ENCODE measurements at regions not wholly inside any gene's neighbourhood (a gene's known extent, or its start where the extent isn't known, plus 50 kb on each side); places are given as distances from the start of the nearest gene placed in this dataset.

DNA sequence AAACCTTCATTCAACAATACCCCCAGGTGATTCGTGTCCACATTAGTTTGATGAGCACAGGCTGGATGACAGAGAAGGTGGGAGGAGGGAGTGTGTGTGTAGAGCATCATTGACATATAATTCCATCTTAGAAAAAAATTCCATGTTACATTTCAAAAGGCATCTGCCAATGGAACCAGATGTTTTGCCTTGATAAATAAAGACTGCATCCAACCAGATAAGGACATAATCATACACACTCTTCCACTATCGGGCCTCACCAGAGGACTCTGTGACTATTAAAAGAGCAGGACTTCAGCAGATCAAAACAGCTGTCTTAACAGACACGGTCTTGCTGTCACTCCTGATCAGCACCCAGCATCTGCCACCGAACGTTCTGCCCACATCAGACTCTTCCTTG is 96.4 kb upstream of the SPIN1 start:
- TF ChIP-seq, protein P1, sequence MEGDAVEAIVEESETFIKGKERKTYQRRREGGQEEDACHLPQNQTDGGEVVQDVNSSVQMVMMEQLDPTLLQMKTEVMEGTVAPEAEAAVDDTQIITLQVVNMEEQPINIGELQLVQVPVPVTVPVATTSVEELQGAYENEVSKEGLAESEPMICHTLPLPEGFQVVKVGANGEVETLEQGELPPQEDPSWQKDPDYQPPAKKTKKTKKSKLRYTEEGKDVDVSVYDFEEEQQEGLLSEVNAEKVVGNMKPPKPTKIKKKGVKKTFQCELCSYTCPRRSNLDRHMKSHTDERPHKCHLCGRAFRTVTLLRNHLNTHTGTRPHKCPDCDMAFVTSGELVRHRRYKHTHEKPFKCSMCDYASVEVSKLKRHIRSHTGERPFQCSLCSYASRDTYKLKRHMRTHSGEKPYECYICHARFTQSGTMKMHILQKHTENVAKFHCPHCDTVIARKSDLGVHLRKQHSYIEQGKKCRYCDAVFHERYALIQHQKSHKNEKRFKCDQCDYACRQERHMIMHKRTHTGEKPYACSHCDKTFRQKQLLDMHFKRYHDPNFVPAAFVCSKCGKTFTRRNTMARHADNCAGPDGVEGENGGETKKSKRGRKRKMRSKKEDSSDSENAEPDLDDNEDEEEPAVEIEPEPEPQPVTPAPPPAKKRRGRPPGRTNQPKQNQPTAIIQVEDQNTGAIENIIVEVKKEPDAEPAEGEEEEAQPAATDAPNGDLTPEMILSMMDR (IDR thresholded peaks at IDR 0.05): no peak

DNA sequence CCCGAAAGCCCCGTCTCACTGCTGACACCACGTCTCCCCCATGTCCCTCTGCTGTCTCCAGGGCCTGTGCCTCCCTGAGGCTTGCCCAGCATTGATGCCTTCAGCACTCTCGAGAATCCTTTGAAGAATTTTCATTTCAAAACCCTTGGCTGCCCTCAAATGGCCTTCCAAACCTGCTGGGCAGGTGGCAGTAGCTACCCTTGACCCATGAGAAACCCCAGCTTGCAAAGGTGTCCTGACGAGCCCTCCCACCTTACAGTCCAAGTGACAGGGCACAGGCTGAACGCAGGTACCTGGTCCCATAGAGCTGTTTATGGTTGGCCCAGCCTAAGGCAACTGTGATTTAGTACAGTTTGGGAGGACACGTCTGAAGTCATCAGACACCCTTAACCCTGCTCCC is 97.2 kb upstream of the SPIN1 start:
- intact Hi-C loops (cut with DNase I, micrococcal nuclease): no loop called here
- Histone ChIP-seq H3K36me3 (ENCODE audit: low read depth) (no peaks in the 10 kb centered on the region), H3K4me1 (ENCODE audit: low read depth) (no peaks in the 10 kb centered on the region), H3K9me3 (no peaks in the 10 kb centered on the region), H3K4me3 (no peak overlapping the region)
- DNase-seq: no peak
- TF ChIP-seq, protein P1 (IDR thresholded peaks at IDR 0.05): no peak
- no peak for ATAC-seq

More for the DNA sequence above, 96.4 kb upstream of the SPIN1 start:
- Histone ChIP-seq H3K9me3 (no peaks in the 10 kb centered on the region), H3K36me3 (ENCODE audit: low read depth) (no peaks in the 10 kb centered on the region), H3K4me1 (ENCODE audit: low read depth) (no peaks in the 10 kb centered on the region), H3K4me3 (no peak overlapping the region)
- DNase-seq (no peak), ATAC-seq (no peak)
- intact Hi-C loops (cut with DNase I, micrococcal nuclease): no loop called here

DNA sequence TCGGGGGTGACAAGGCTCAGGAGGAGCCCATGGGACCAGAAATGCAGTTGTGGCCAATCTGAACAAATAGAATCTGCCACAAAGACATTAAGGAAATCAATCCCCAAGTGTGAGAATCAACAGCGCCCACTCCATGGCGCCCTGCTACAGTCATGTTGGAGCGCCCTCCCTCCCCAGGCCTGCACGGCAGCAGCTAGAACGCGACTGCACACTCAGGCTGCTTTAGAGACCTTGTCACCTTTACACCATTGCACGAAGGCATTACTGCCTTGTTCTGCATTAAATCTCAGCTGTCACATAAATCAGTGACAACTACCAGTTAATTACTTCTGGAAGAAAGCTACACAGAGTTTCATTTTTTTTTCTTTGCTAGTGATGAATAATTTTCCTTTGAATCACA is 98.7 kb upstream of the SPIN1 start:
- Histone ChIP-seq H3K36me3 (ENCODE audit: low read depth) (no peaks in the 10 kb centered on the region), H3K9me3 (no peaks in the 10 kb centered on the region), H3K4me1 (ENCODE audit: low read depth) (no peaks in the 10 kb centered on the region), H3K4me3 (no peak overlapping the region)
- intact Hi-C loops (cut with DNase I, micrococcal nuclease): no loop called here
- ATAC-seq (no peak), DNase-seq (no peak)
- TF ChIP-seq, protein P1 (IDR thresholded peaks at IDR 0.05): no peak

DNA sequence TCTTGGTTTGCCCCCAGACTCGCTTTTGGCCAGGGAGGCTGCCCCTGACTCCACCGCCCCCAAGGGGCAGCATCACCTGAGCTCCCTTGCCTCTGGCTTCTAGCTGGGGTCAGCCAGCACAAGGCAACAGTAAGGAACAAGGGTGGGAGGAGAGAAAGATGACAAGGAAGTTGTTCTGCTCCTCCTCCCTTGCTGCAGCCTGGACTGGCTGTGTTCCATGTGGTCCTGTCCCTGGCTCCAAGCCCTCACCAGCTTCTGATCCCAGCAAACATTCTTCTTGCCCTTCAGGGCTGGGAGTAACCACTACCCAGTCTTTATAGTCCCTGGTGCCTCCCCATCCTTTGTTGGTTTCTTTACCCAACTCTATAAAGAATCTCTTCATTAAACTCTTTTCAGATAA is 100.3 kb upstream of the SPIN1 start:
- intact Hi-C loops (cut with DNase I, micrococcal nuclease): no loop called here
- no peak for ATAC-seq

DNA sequence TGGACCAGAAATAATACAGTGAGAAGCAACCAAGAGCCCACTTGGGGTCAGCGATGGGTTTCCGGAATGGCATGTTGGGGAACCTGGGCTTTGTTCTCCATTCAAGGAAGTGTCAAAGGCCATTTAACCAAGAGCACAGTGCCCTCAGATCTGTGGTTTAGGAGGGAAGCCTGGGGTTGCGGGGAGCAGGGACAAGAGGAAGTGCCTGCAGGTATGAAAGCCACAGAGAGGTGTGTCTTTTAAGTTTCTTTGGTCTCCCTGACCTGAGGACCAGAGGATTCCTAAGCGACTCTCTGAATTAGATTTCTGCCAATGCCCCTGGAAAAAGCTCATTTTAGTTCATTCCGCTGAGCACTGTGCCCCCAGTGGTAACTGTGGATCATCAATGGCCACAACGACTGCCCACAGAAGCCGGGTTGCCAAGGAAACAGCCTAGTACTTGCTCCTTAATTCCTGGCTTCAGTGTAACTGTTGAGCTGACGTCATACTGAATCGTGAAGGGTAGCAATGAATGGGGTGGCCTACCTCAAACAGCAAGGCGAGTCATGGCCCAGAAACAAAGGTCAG is 107.3 kb upstream of the SPIN1 start:
- TF ChIP-seq, protein P1 (IDR thresholded peaks at IDR 0.05): no peak
- H3K4me3 ChIP-seq: no peak overlapping the region
- ATAC-seq (no peak), DNase-seq (no peak)
- no peaks in the 10 kb centered on the region for H3K36me3 ChIP-seq (ENCODE audit: low read depth)
- intact Hi-C loops (cut with DNase I, micrococcal nuclease): no loop called here
- no peaks in the 10 kb centered on the region for H3K9me3 ChIP-seq
- no peaks in the 10 kb centered on the region for H3K4me1 ChIP-seq (ENCODE audit: low read depth)

More for the DNA sequence above, 100.3 kb upstream of the SPIN1 start:
- no peak for DNase-seq
- TF ChIP-seq, protein P1 (IDR thresholded peaks at IDR 0.05): no peak
- Histone ChIP-seq H3K36me3 (ENCODE audit: low read depth) (no peaks in the 10 kb centered on the region), H3K9me3 (no peaks in the 10 kb centered on the region), H3K4me1 (ENCODE audit: low read depth) (no peaks in the 10 kb centered on the region), H3K4me3 (no peak overlapping the region)

DNA sequence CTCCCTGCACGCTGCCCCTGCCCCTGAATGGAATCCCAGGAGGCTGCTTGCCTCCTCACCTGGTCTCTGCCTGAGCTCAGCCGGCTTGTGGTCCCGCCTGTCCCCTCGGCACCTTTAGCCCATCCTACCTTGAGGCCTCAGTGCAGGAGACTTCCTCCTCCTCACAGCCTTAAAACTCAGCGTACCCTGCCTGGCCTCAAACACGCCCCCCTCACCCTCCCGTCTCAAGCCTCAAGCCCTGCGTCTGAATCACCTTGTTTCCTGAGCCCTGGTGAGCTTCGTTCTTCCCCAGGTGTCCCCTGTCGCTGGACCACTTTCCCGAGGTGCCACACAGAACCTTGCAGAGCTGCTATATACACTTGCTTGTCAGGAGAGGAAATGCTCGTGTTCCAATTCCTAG is 110.2 kb upstream of the SPIN1 start:
- DNase-seq (no peak), ATAC-seq (no peak)
- no peak overlapping the region for H3K4me3 ChIP-seq
- TF ChIP-seq, protein P1 (IDR thresholded peaks at IDR 0.05): no peak
- no peaks in the 10 kb centered on the region for H3K9me3 ChIP-seq
- H3K36me3 ChIP-seq (ENCODE audit: low read depth): no peaks in the 10 kb centered on the region
- H3K4me1 ChIP-seq (ENCODE audit: low read depth): no peaks in the 10 kb centered on the region
- intact Hi-C loops (cut with DNase I, micrococcal nuclease): no loop called here
